SW 1271 (cell line): ENCODE measurements at regions not wholly inside any gene's neighbourhood (a gene's known extent, or its start where the extent isn't known, plus 50 kb on each side); places are given as distances from the start of the nearest gene placed in this dataset.
"Not testable (repeated sequence)": the region's sequence is repeated elsewhere in the genome, so short reads cannot be mapped to it uniquely, and the experiment has no call there.

Experiments used
- DNase-seq, 2 experiments: peaks; one replicate each; lab custom pipeline; 2025; lab: John Stamatoyannopoulos, UW

DNA sequence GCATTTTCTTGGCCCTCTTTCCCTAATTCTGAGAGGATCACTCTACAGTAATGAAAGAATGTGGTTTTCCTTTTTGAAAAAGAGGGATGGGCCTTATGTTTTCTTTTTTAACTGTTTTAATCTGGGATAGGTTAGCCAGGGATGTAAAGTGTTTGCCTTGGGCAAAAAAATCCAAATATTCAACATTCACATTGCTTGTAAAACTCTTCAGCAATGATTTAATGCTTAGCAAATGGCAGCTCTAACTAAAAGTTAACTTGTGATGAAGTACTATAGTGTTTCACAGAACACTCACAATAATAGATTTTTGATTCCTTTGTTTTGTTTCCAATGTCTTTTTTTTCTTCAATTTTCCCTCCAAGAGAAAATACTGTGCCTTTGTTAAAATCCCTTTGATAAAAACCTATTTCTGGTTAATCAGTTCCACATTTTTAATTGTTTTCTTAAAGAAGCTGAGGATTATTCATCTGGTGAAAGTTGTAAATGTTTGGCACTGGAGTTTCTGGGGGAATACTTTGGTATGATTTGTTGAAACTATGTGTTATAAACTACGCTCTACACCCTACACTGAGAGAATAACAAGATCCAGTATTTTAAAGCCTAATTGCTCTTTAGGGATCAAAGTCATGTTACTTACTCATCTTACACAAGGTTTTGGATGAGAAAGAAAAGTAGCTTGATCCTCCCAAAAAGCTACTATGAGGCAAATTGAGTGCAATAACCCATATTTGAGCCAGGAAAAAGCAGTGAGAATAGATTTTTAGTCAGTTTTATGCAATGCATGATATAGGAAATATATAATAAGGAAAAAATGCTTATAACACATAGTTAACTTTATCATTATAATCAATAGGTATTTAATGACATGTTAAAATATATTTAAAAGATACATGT is 335.8 kb downstream of the EPHA7 start:
- DNase-seq = no peak

DNA sequence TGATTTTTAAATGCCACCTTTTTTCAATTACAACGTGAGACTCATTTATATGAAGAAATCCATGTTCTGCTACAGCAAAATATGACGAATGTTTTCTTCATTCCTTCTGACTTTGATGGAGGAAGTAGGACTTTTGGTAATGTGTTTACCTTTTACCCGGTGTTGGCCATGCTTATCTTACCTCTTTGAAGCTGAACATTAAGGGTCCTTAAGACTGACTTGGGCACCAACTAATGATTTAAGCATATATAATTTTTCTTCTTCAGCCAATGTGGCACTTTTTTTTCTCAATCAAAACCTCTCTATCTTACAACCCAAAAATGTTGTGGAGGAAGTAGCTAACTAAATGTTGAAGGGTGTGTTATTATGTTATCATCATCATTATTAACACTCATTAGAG is 337.5 kb downstream of the EPHA7 start:
- no peak for DNase-seq

DNA sequence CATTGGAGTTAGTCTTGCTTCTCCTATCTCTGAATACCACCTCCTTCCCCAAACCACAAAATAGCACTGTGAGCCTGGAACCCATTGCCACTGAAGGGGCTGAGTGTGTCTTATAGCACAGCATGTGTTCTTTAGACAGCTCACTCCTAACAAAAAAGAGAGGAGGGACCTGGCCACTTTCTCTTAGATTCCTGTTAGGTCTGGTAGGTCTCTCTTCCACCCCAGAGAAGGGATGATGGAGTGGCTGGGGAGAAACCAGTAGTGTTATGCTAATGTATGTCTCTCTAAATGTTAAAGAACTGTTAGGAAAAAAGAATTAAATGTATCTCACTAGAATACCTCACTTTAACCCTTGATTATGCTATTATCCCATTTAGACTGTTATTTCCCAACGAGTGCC is 340.3 kb downstream of the EPHA7 start:
- no peak for DNase-seq

DNA sequence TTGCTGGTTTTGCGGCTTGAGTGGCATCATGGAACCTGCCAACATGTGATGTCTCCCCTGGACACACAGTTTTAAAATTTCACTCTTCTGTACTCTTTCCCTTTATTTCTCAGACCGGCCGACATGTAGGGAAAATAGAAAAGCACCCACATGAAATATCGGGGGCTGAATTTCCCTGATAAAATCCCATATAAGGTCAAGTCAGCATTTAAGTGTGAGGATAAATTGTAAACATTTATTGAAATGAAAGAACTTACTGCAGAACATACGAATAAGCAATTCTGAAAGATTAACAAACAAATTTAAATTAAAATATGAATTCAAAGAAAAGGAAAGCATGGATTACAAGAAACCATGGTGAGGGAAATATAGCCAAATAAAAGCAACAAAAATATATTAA is 345.5 kb downstream of the EPHA7 start:
- no peak for DNase-seq

DNA sequence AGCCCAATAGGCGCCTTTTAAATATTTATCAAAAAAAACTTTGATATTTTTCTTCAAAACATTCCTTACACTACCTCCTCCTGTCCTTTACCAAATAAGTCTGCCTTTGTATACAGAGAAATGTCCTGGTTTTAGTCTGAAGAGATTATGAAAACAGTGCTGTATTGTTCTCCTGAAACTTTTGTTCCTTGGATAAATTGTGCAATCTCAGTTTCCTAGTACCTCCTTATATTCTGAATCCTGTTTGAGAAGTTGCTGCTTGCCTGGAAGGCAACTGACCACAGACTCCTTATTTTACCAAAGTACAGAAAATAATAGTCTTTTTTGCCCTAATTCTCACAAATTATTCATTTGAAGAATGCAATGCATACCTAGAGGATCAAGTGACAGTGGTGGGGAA is 349.5 kb downstream of the EPHA7 start:
- DNase-seq = no peak

DNA sequence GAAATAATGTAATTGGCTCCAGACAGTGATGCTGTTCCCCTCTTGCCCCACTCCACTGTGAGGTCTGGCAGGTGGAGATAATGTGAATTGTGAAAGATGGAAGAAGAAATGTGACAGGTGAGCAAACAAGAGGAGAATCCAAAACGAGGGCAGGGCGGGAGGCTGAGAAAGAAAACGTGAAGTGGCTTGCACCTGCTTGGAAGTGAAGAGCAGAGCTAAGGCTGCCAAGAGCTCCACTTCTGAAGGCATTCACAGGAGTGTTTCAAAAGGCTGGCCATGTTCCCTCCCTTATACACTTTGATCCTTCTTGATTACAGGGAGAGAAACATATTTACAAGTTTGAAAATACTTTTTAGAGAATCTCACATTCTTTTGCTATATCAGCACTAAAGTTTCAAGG is 359.4 kb downstream of the EPHA7 start:
- no peak for DNase-seq

DNA sequence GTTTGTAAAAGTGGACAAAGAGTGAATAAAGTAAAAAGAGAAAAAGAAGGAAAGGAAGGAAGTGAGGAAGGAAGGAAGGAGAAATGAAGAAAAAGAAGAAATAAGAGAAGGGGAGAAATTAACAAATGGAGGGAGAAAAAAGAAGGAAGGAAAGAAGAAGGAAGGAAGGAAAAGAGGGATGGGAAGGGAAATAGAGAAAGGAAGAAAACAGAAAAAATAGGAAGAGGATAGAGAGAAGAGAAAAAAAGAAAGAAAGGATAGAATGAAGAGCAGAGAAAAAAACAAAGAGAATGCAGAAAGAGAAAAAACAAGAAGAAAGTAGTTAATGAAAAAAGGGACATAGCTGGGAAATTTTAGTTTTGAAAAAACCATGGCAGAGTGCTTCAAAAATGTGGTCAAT is 361.8 kb downstream of the EPHA7 start:
- no peak for DNase-seq

DNA sequence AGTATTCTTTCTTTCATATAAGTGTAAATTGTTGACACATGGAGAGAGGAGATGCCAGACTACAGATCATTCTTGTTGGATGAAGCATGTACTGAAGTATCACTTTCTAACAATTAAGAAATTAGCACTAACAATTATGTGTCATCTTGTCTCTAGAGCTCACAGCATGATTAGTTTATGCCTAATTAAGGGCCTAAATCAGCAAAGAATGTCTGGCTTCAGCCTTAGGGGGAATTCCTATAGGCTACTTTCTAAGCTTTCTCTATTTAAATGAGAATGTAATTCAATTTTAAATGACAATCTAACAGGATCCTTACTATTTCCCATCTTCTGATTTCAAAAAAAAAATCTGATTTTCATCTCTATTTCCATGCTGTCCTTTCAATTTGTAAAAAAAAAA is 371.0 kb downstream of the EPHA7 start:
- no peak for DNase-seq

DNA sequence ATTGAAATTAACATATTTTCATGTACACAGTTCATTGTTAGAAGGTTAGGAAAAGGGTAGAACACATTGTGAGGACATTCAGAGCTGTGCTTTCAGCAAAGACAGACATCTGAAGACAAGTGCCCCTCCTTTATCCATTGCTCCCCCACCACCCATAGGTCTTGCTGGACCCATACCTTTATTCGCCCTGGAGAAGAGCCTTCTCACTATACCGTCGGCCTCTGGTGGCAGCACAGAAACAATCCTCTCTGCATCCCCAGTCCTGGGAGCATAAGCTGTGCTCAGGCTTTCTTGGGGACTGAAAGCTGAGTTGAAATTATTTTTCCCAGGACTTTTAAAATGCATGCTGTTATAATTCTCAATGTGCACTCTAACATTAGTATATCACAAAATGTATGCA is 372.3 kb downstream of the EPHA7 start:
- DNase-seq = no peak

DNA sequence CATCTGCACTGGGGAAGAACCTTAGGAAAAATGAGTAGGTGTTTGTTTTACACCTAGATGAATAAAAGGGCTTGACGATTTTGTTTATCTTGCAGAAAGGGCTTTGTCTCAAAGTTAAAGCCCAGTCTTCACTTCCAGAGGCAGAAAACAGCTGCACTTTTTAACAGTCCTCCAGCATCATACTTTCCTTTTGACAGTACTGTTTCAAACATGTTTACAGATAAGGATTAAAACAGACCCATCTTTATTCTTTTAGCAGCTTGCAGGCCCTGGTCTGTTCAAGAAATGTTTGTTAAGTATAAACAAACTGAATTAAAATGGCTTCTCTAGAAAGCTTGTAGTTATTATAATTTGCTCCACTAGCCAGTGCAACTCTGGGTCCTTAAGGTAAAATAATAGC is 374.2 kb downstream of the EPHA7 start:
- DNase-seq = no peak

DNA sequence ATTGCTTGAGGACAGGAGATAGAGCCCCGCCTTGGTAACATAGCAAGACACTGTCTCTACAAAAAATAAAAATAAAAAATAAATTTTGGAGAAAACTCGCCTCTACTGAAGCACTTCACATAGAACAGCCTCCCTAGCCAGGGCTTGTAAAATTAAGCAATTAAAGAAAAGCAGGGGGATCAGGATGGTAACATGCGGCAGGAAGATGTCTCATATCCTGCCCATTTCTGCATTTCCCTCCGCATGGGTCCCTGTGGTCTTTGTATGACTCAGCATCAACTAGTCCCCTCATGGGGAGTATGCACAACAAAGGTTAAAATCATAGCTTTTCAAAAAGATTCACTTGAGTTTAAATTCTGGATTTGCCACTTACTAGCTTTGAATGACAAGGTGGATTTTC is 379.0 kb downstream of the EPHA7 start:
- no peak for DNase-seq

DNA sequence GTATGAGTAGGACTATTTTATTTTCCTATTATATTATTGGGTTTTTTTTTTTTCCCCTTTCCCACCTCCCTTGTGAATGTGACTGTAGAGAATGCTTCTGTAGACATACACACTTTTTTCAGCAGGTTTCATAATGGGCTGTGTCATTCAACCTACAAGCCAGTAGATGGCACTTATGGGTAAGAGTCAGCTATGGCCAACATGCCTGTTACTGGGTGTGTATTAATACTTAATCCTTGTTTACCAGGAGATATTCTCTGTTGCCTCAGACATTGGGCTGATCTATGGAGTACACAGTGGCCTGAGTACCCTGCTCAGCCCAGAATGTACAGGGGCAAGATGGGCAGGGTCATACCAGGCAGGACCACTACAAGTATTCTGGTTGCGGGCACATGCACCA is 382.5 kb downstream of the EPHA7 start:
- no peak for DNase-seq

DNA sequence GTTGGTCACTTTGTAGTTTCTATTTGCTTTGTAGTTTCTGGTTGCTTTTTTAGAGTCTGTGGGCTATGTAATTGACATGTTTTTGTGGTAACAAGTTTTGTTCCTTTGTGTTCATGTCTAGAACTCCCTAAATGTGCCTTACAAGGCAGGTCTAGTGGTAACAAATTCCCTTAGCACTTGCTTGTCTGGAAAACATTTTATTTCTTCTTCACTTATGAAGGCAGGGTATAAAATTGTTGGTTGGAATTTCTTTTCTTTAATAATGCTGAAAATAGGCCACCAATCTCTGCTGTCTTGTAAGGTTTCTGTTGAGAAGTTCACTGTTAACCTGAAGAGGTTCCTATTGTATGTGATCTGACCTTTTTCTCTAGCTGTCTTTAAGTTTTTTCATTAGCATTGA is 383.6 kb downstream of the EPHA7 start:
- no peak for DNase-seq

DNA sequence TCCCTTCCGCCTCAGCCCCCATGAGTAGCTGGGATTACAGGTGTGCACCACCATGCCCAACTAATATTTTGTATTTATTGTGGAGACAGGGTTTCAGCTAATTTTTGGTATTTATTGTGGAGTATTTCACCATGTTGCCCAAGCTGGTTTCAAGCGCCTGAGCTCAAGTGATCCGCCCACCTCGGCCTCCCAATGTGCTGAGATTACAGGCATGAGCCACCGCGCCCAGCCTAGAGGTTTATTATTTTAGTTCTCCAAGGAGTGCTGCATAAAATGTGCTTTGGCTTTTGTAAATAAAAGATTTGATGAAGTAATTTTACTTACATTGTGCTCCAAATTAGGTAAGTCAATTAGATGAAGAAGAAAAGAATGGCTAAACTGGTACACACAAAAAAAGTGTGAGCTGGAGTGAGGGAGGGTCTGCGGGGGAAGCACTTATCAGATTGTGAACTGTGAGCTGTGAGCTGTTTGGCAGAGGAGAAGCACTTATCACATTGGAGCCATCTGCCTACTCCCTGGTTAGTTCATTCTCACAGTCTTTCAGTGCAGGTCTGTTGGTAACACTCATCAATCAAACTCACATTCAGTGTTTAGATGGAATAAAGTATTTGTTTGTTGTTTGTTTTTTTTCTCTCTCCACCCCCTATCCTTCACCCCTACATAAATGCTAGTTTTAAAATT is 398.0 kb downstream of the EPHA7 start:
- DNase-seq = no peak

DNA sequence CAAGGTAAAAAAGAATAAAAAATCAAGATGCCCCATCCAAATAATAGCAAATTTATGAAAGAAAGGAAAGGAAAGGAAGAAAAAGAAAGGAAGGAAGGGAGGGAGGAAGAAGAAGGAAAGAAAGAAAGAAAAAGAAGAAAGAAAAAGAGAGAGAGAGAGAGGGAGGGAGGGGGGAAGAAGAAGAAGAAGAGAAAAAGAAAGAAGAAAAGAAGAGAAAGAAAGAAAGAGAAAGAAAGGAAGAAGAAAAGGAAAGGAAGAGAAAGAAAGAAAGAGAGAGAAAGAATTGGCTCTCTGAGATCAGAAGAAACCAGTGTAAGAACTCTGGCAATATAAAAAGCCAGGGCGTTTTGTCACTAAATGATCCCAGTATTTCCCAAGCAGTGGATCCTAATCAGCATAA is 401.7 kb downstream of the EPHA7 start:
- no peak for DNase-seq

DNA sequence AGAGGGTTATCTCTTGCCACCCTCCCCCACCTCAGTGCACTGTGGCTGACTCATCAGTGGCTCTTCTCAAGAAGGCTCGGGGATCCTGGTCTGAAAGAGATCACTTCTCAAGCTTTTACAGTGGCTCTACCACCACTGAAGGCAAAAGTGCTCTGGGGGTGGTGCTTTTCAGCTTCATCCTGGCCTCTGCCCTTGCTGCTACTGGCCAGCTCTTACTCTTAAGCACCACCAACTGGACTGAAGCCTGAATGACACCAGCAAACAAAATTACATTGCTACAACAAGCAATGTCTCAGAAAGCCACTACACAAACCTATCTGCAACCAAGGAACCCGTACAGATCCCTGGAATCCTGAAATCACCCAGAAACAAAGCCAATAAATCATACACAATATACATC is 402.1 kb downstream of the EPHA7 start:
- no peak for DNase-seq

DNA sequence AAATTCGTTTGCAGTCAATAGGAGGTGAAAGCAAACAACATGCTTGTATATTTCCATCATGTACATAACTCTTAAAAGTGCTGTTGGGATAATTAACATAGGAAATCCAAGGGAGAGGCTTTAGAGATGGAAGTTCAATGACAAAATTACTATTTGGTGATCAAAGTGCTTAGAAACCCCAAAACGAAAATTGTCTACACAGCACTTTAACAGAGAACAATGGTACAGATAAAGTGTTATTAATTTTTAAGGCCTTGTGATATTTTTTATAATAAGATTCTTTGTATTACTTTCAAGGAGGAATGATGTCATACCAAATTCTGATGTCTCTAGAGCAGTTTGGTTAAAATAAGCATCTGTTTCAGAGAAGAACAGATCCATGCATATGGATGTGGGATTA is 406.3 kb downstream of the EPHA7 start:
- DNase-seq = no peak

DNA sequence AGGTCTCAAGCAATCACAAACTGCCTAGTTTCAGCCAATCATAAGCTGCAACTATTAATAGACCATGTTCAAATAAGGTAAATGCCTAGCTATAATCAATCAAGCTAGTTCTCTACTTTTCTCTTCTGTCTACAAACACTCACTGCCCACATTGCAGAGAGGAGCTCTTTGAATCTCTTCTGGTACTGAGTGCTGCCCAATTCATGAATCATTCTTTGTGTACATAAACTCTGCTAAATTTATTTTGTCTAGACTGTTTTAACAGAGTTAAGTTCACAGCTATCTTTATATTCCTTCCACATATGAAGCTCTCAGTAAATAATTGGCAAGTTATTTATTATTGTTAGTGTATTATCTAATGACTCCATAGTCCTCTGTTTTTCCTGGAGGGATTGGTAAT is 411.0 kb downstream of the EPHA7 start:
- no peak for DNase-seq

DNA sequence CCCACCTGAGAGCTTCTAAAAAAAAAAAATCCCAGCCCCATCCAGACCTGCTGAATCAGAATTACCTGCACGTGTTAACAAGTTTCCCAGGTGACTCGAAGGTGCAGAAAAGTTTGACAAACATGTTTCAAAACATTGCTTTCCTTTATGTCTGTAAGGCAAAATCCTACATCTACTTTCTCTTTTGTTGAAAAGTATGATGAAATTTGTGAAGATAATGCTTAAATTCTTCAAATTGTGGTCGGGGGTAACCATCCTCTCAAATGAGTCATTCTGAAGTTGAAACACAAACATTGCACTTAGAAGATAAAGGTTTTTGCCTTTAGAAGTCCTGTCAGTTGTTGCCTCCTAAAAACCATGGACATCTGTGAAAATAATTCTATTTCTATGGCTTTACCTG is 429.7 kb downstream of the EPHA7 start:
- no peak for DNase-seq

DNA sequence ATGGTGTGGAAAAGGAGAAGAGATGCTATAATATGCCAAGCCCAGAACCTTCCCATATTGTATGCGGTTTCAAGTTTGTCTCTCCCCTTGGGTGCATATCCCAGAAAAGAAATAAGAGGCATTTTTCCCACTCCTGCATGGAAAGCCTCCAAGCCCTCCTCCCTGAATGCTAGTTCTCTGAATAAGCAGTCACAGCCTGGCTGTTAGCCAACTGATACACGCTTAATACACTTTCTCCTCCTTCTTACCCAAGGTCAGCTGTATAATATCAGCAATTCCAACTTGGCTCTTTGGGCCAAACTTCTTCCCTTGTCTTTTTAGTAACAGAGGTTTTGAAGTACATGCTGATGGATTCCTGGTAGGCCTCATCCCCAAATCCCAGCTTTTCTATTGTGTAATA is 440.1 kb downstream of the EPHA7 start:
- DNase-seq = no peak

DNA sequence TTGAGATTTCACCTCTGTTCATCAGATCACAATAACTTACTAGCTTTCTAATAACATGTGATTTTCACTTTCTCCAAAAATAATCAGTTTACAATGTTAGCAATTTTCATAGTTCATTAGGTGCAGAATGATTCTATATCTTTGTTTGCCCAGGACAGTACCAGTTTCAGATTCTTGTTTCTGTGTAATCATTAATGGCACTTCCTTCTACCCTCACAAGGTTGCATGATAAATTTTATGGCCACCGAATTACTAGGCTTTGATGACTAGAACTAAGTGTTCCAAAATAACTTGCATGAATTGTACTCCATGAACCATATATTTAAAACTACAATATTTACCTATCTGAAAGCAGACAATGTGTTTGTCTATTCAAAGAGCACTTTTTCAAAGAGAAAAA is 442.3 kb downstream of the EPHA7 start:
- DNase-seq = no peak

DNA sequence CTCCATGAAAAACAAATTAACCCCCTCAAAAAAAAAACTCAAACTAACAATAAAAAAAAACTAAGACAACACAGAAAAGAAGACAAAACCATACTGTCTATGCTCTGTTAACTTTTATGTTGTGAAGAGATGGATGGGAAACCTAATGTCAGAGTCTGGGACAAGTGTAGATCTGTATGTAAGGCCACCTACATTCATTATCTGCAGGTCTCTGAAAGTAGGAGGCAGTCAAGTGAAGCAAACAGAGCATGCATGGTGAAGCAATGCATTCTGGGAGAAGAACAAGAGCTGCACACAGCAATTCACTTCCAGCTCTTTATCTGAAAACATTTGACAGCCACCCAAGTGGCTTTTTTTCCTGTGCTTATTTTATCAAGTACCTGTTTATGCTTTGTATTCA is 452.0 kb downstream of the EPHA7 start:
- no peak for DNase-seq

DNA sequence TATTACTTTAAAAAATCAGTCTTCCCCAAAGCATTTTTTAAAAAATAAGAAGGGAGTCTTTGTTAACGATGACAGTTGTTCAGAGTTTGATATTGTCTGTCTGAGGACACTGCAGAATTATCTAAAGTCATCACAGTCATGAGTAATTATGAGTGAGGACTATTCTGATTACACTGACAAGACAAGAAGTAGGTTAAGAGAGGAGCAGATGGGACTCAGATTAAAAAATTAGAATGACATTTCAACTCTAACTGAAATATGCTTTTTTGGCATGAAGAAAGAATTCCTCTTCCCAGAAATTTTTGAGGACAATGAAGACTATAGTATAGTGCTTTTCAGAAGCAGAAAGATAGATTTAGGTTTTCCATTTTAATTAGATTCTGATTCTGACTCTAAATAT is 456.5 kb downstream of the EPHA7 start:
- DNase-seq = no peak

DNA sequence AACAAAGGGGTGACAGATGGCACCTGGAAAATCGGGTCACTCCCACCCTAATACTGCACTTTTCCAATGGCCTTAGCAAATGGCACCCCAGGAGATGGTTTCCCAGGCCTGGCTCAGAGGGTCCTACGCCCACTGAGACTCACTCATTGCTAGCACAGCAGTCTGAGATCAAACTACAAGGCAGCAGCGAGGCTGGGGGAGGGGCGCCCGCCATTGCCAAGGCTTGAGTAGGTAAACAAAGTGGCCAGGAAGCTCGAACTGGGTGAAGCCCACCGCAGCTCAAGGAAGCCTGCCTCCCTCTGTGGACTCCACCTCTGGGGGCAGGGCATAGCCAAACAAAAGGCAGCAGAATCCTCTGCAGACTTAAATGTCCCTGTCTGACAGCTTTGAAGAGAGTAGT is 467.2 kb downstream of the EPHA7 start:
- DNase-seq = not testable (repeated sequence)
